H1 (cell line): ENCODE measurements at regions not wholly inside any gene's neighbourhood (a gene's known extent, or its start where the extent isn't known, plus 50 kb on each side); places are given as distances from the start of the nearest gene placed in this dataset.

Experiments
- ATF3 ChIP-seq: IDR thresholded peaks from 2 replicates; pipeline ENCODE4 v1.6.1; 2011; ENCODE audit warnings: low read depth, mild to moderate bottlenecking, low read length; ENCODE audit not compliant: insufficient read depth
- CTCF ChIP-seq, 3 experiments: IDR thresholded peaks; 1 replicate in 2 of 3; 2 replicates in 1 of 3; pipeline versions ENCODE4 v1.5.1 to v1.6.1; 2011; ENCODE audit warnings: low read length in 3 of 3, mild to moderate bottlenecking in 3 of 3, inconsistent platforms in 2 of 3, low read depth in 1 of 3, moderate library complexity in 1 of 3; ENCODE audit not compliant: insufficient read depth in 1 of 3; ENCODE audit errors: control extremely low read depth in 1 of 3
- JUND ChIP-seq: IDR thresholded peaks from 2 replicates; pipeline ENCODE4 v1.6.1; 2011; ENCODE audit warnings: mild to moderate bottlenecking, improper control_type of control experiment, low read length
- POLR2A ChIP-seq, 2 experiments: IDR thresholded peaks; 1 replicate in 1 of 2; 2 replicates in 1 of 2; pipeline ENCODE4 v1.6.1; 2011; ENCODE audit warnings: low read depth in 2 of 2, low read length in 2 of 2, mild to moderate bottlenecking in 2 of 2; ENCODE audit errors: control extremely low read depth in 1 of 2
- RFX5 ChIP-seq: IDR thresholded peaks from 2 replicates; pipeline ENCODE4 v1.6.1; 2011; ENCODE audit warnings: low read depth, low read length, improper control_type of control experiment, borderline replicate concordance
- TEAD4 ChIP-seq: IDR thresholded peaks from 2 replicates; pipeline ENCODE4 v1.6.1; 2012; ENCODE audit warnings: low read depth, low read length, inconsistent platforms, mixed read lengths

- TF ChIP-seq POLR2A (IDR thresholded peaks at IDR 0.05; ENCODE audit: control extremely low read depth in 1 of 2, low read depth in 2 of 2, low read length in 2 of 2): no peak
- TF ChIP-seq CTCF (IDR thresholded peaks at IDR 0.05; ENCODE audit: control extremely low read depth in 1 of 3, insufficient read depth in 1 of 3, low read depth in 1 of 3, low read length in 3 of 3): no peak
- TF ChIP-seq RFX5: no peak
- no peak for TF ChIP-seq ATF3
- TF ChIP-seq TEAD4: no peak
- no peak for TF ChIP-seq JUND
These were observed 95.4 kb upstream of the INSIG1 start for GRCh38 chr7:155202106-155202871.
